WTC11 (cell line): ENCODE measurements at regions not wholly inside any gene's neighbourhood (a gene's known extent, or its start where the extent isn't known, plus 50 kb on each side); places are given as distances from the start of the nearest gene placed in this dataset.

Source experiments
- E2F1 ChIP-seq: sonication (generic); formaldehyde crosslinking; IDR thresholded peaks from 2 replicates; pipeline ENCODE4 v1.8.0; 2022; ENCODE audit warnings: mild to moderate bottlenecking, missing genetic modification reagents
- MAX ChIP-seq: sonication (generic); formaldehyde crosslinking; IDR thresholded peaks from 2 replicates; pipeline ENCODE4 v1.8.0; 2022; ENCODE audit warnings: mild to moderate bottlenecking, missing genetic modification reagents
- SMAD3 ChIP-seq: sonication (generic); formaldehyde crosslinking; IDR thresholded peaks from 2 replicates; pipeline ENCODE4 v1.8.0; 2022; ENCODE audit warnings: missing genetic modification reagents, mild to moderate bottlenecking, borderline replicate concordance
- TF ChIP-seq, protein P1 (sequence below): sonication (generic); formaldehyde crosslinking; IDR thresholded peaks from 2 replicates; pipeline ENCODE4 v1.8.1; 2023; ENCODE audit warnings: mild to moderate bottlenecking, missing genetic modification reagents, borderline replicate concordance
- TF ChIP-seq, protein P2 (sequence below): fragments of 200-600 bp; IDR thresholded peaks from 2 replicates; pipeline ENCODE4 v1.8.0; 2022; ENCODE audit warnings: antibody characterized with exemption
- TF ChIP-seq, protein P3 (sequence below): sonication (generic); formaldehyde crosslinking; IDR thresholded peaks from 2 replicates; pipeline ENCODE4 v1.8.1; 2023; ENCODE audit warnings: mild to moderate bottlenecking, missing genetic modification reagents, moderate library complexity
- TF ChIP-seq, protein P4 (sequence below): sonication (generic); formaldehyde crosslinking; conservative IDR thresholded peaks from 2 replicates; pipeline ENCODE4 v1.8.1; 2022; ENCODE audit warnings: mild to moderate bottlenecking, missing genetic modification reagents

DNA sequence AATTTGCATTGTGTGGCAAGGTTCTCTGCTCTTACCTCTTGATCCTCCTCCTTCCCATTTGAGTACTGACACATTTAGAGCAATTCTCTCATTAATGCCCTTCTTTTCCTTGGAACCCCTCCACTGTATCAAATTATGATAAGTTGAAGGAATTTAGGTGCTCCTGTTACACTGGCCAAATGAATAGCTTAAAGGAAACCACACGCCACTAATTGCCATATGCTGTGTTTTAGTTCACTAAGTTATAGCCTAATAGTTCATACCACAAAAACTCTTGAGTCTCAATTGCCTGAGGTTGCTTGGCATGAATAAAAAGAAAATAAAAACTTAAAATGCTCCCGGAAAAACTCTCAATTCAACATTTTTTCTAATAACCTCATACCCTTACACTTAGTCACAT is 1239.3 kb downstream of the EPHA7 start:
- no peak for TF ChIP-seq E2F1 (CRISPR knock-in tag)
- TF ChIP-seq, protein P1, sequence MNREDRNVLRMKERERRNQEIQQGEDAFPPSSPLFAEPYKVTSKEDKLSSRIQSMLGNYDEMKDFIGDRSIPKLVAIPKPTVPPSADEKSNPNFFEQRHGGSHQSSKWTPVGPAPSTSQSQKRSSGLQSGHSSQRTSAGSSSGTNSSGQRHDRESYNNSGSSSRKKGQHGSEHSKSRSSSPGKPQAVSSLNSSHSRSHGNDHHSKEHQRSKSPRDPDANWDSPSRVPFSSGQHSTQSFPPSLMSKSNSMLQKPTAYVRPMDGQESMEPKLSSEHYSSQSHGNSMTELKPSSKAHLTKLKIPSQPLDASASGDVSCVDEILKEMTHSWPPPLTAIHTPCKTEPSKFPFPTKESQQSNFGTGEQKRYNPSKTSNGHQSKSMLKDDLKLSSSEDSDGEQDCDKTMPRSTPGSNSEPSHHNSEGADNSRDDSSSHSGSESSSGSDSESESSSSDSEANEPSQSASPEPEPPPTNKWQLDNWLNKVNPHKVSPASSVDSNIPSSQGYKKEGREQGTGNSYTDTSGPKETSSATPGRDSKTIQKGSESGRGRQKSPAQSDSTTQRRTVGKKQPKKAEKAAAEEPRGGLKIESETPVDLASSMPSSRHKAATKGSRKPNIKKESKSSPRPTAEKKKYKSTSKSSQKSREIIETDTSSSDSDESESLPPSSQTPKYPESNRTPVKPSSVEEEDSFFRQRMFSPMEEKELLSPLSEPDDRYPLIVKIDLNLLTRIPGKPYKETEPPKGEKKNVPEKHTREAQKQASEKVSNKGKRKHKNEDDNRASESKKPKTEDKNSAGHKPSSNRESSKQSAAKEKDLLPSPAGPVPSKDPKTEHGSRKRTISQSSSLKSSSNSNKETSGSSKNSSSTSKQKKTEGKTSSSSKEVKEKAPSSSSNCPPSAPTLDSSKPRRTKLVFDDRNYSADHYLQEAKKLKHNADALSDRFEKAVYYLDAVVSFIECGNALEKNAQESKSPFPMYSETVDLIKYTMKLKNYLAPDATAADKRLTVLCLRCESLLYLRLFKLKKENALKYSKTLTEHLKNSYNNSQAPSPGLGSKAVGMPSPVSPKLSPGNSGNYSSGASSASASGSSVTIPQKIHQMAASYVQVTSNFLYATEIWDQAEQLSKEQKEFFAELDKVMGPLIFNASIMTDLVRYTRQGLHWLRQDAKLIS = no peak
- TF ChIP-seq, protein P2, sequence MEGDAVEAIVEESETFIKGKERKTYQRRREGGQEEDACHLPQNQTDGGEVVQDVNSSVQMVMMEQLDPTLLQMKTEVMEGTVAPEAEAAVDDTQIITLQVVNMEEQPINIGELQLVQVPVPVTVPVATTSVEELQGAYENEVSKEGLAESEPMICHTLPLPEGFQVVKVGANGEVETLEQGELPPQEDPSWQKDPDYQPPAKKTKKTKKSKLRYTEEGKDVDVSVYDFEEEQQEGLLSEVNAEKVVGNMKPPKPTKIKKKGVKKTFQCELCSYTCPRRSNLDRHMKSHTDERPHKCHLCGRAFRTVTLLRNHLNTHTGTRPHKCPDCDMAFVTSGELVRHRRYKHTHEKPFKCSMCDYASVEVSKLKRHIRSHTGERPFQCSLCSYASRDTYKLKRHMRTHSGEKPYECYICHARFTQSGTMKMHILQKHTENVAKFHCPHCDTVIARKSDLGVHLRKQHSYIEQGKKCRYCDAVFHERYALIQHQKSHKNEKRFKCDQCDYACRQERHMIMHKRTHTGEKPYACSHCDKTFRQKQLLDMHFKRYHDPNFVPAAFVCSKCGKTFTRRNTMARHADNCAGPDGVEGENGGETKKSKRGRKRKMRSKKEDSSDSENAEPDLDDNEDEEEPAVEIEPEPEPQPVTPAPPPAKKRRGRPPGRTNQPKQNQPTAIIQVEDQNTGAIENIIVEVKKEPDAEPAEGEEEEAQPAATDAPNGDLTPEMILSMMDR = no peak
- TF ChIP-seq, protein P3, sequence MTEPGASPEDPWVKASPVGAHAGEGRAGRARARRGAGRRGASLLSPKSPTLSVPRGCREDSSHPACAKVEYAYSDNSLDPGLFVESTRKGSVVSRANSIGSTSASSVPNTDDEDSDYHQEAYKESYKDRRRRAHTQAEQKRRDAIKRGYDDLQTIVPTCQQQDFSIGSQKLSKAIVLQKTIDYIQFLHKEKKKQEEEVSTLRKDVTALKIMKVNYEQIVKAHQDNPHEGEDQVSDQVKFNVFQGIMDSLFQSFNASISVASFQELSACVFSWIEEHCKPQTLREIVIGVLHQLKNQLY (CRISPR knock-in tag) = no peak
- no peak for TF ChIP-seq MAX
- TF ChIP-seq SMAD3 (CRISPR knock-in tag) = no peak
- TF ChIP-seq, protein P4, sequence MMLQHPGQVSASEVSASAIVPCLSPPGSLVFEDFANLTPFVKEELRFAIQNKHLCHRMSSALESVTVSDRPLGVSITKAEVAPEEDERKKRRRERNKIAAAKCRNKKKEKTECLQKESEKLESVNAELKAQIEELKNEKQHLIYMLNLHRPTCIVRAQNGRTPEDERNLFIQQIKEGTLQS = no peak
